Stomach smooth muscle (tissue), 2 donors: ENCODE measurements at regions not wholly inside any gene's neighbourhood (a gene's known extent, or its start where the extent isn't known, plus 50 kb on each side); places are given as distances from the start of the nearest gene placed in this dataset.
"Not testable (repeated sequence)": the region's sequence is repeated elsewhere in the genome, so short reads cannot be mapped to it uniquely, and the experiment has no call there.

ENCODE experiments used
- H3K27ac ChIP-seq: one replicate; pipeline ENCODE4 v1.7.0; 2013; ENCODE audit warnings: mild to moderate bottlenecking, low read length, inconsistent platforms
- H3K27me3 ChIP-seq, 2 donors: one replicate each; pipeline ENCODE4 v1.7.0; 2013; ENCODE audit warnings: low read length in 2 of 2; ENCODE audit not compliant: insufficient read depth in 2 of 2, control insufficient read depth in 1 of 2
- H3K36me3 ChIP-seq, 2 donors: one replicate each; pipeline ENCODE4 v1.7.0; 2013; ENCODE audit warnings: low read length in 2 of 2; ENCODE audit not compliant: control insufficient read depth in 2 of 2, insufficient read depth in 2 of 2
- H3K4me1 ChIP-seq: one replicate; pipeline ENCODE4 v1.7.0; 2013; ENCODE audit warnings: low read length; ENCODE audit not compliant: control insufficient read depth, insufficient read depth
- H3K4me3 ChIP-seq, 2 donors: one replicate each; pipeline ENCODE4 v1.7.0; 2013; ENCODE audit warnings: low read length in 2 of 2
- H3K9ac ChIP-seq, 2 donors: one replicate each; pipeline ENCODE4 v1.7.0; 2013; ENCODE audit warnings: low read length in 2 of 2, mild to moderate bottlenecking in 1 of 2
- H3K9me3 ChIP-seq, 2 donors: one replicate each; pipeline ENCODE4 v1.7.0; 2013; ENCODE audit warnings: low read length in 2 of 2; ENCODE audit not compliant: control insufficient read depth in 2 of 2
- donor health status: healthy.
- donor health status: Pancreatic carcinoma.

GRCh38 chr2:189231719-189232323 is 52.3 kb upstream of the COL5A2 start:
- H3K27me3 ChIP-seq = no peaks in the 10 kb centered on the region
- no peak overlapping the region for H3K27ac ChIP-seq
- no peaks in the 10 kb centered on the region for H3K9me3 ChIP-seq
- H3K4me1 ChIP-seq = no peaks in the 10 kb centered on the region
- H3K4me3 ChIP-seq = no peak overlapping the region
- no peaks in the 10 kb centered on the region for H3K36me3 ChIP-seq
- H3K9ac ChIP-seq = no peak overlapping the region

- H3K27ac ChIP-seq = no peak overlapping the region
- H3K36me3 ChIP-seq = no peaks in the 10 kb centered on the region
- no peaks in the 10 kb centered on the region for H3K27me3 ChIP-seq
- H3K4me1 ChIP-seq = no peaks in the 10 kb centered on the region
- H3K9me3 ChIP-seq = no peaks in the 10 kb centered on the region
- H3K4me3 ChIP-seq = no peak overlapping the region
- no peak overlapping the region for H3K9ac ChIP-seq
Observed at GRCh38 chr2:189232759-189233406, 53.3 kb upstream of the COL5A2 start.

- no peak overlapping the region for H3K4me3 ChIP-seq
- no peaks in the 10 kb centered on the region for H3K9me3 ChIP-seq
- no peak overlapping the region for H3K27ac ChIP-seq
- H3K36me3 ChIP-seq = no peaks in the 10 kb centered on the region
- no peaks in the 10 kb centered on the region for H3K4me1 ChIP-seq
- no peaks in the 10 kb centered on the region for H3K27me3 ChIP-seq
- no peak overlapping the region for H3K9ac ChIP-seq
Observed at GRCh38 chr2:189233527-189233926, 54.0 kb upstream of the COL5A2 start.

- Histone ChIP-seq H3K4me3 (no peak overlapping the region), H3K4me1 (no peaks in the 10 kb centered on the region), H3K9ac (no peak overlapping the region), H3K36me3 (no peaks in the 10 kb centered on the region), H3K27me3 (no peaks in the 10 kb centered on the region), H3K27ac (no peak overlapping the region), H3K9me3 (no peaks in the 10 kb centered on the region)
Observed at GRCh38 chr2:189234991-189235390, 55.4 kb upstream of the COL5A2 start.

GRCh38 chr2:189236066-189236465 is 56.5 kb upstream of the COL5A2 start:
- H3K9ac ChIP-seq = no peak overlapping the region
- H3K4me3 ChIP-seq = no peak overlapping the region
- no peaks in the 10 kb centered on the region for H3K4me1 ChIP-seq
- no peaks in the 10 kb centered on the region for H3K27me3 ChIP-seq
- no peak overlapping the region for H3K27ac ChIP-seq
- no peaks in the 10 kb centered on the region for H3K36me3 ChIP-seq
- H3K9me3 ChIP-seq = no peaks in the 10 kb centered on the region

GRCh38 chr2:189238903-189239302 is 59.3 kb upstream of the COL5A2 start:
- Histone ChIP-seq H3K4me1 (no peaks in the 10 kb centered on the region), H3K27me3 (no peaks in the 10 kb centered on the region), H3K27ac (no peak overlapping the region), H3K9ac (no peak overlapping the region), H3K9me3 (no peaks in the 10 kb centered on the region), H3K4me3 (no peak overlapping the region), H3K36me3 (no peaks in the 10 kb centered on the region)

GRCh38 chr2:189243843-189244242 is 64.3 kb upstream of the COL5A2 start:
- H3K4me3 ChIP-seq, H3K27ac ChIP-seq, H3K27me3 ChIP-seq, H3K4me1 ChIP-seq, H3K9ac ChIP-seq, H3K9me3 ChIP-seq, H3K36me3 ChIP-seq: not testable (repeated sequence)

GRCh38 chr2:189247276-189247675 is 67.7 kb upstream of the COL5A2 start:
- H3K9ac ChIP-seq = no peak overlapping the region
- no peaks in the 10 kb centered on the region for H3K27me3 ChIP-seq
- H3K4me1 ChIP-seq = no peaks in the 10 kb centered on the region
- H3K9me3 ChIP-seq = no peaks in the 10 kb centered on the region
- no peaks in the 10 kb centered on the region for H3K36me3 ChIP-seq
- no peak overlapping the region for H3K27ac ChIP-seq
- H3K4me3 ChIP-seq = no peak overlapping the region

- Histone ChIP-seq H3K4me1 (no peaks in the 10 kb centered on the region), H3K9ac (no peak overlapping the region), H3K36me3 (no peaks in the 10 kb centered on the region), H3K4me3 (no peak overlapping the region), H3K27ac (no peak overlapping the region), H3K9me3 (no peaks in the 10 kb centered on the region), H3K27me3 (no peaks in the 10 kb centered on the region)
Observed at GRCh38 chr2:189248141-189248540, 68.6 kb upstream of the COL5A2 start.

- no peak overlapping the region for H3K4me3 ChIP-seq
Observed at GRCh38 chr2:189249171-189249570, 69.6 kb upstream of the COL5A2 start.

GRCh38 chr2:189249901-189250300 is 70.3 kb upstream of the COL5A2 start:
- Histone ChIP-seq H3K4me3 (no peak overlapping the region), H3K4me1 (peaks cover 8% of the 10 kb centered on the region), H3K9ac (no peak overlapping the region)

More at GRCh38 chr2:189249171-189249570, 69.6 kb upstream of the COL5A2 start:
- no peak overlapping the region for H3K27ac ChIP-seq
- H3K9me3 ChIP-seq = no peaks in the 10 kb centered on the region
- H3K27me3 ChIP-seq = no peaks in the 10 kb centered on the region
- peaks cover 1% of the 10 kb centered on the region for H3K4me1 ChIP-seq
- no peak overlapping the region for H3K9ac ChIP-seq
- H3K36me3 ChIP-seq = no peaks in the 10 kb centered on the region

More at GRCh38 chr2:189249901-189250300, 70.3 kb upstream of the COL5A2 start:
- Histone ChIP-seq H3K36me3 (no peaks in the 10 kb centered on the region), H3K27me3 (no peaks in the 10 kb centered on the region), H3K27ac (no peak overlapping the region), H3K9me3 (no peaks in the 10 kb centered on the region)
